Activated T-cell treated with anti-CD3 and anti-CD28 coated beads for 4 hours (primary cell): ENCODE measurements at regions not wholly inside any gene's neighbourhood (a gene's known extent, or its start where the extent isn't known, plus 50 kb on each side); places are given as distances from the start of the nearest gene placed in this dataset.

Experiments
- DNase-seq: peaks from one replicate; pipeline ENCODE4 v3.0.0-alpha.2; 2020

DNA sequence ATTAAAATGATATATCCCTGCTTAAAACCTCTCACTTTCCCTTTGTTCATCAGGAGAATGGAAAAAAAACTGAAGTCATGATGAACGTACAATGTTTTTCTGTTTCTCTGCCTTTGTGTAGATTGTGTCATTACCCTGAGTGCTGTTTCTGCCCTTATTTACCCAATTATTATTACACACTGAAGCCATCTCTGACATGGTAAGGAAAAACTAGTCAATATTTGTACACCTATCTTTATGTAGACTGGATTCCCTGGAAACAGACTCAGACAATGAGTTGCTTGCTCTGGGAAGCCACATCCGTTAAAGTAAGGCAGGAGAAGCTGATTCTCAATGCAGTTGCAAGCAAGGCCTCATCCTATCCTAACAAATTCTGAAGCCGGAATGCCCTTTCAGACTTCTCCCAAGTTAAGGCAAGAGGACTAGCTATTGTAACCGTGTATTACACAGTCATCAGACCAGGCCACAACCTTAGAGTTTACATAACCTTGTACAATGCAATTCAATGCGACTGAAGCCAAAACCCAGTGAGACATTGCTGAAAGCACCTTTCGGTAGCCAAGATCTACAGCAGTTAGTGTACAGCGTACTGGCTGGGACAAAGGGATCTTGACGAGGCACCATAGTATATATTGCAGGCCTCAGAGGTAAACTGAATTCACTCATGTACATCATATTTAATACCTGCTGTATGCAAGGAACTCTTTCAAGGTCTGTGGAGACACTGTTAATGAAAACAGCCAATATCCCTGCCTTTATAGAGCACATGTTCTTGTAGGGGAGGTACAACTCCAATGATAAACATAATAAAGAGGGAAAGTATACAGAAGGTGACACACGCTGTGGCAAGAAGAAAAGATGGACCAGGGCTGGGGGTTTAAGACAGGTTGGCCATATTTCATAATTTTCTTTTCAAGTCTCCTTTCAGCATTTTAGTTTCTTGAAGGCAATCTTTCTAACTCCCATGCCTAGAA is 1040.8 kb upstream of the SEMA6D start:
- DNase-seq = no peak

DNA sequence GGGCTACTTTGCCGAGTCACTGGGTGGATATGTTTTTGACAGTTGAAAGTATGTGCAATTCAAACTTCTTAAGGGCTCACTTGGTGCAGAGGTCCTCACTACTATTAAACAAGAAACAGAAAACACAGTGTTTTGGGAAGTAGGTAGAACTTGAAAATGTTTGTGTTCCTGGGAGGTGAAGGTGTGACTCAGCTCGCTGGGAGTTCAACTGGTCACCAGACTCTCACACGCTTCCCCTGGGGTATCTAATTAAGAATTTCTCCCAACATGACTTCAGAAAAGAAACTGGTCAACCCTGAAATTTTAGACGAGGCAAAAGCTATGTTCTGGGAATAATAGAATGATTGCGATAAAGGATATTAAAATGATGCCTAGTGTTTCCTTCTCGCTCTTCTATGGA is 1039.8 kb upstream of the SEMA6D start:
- DNase-seq = no peak

DNA sequence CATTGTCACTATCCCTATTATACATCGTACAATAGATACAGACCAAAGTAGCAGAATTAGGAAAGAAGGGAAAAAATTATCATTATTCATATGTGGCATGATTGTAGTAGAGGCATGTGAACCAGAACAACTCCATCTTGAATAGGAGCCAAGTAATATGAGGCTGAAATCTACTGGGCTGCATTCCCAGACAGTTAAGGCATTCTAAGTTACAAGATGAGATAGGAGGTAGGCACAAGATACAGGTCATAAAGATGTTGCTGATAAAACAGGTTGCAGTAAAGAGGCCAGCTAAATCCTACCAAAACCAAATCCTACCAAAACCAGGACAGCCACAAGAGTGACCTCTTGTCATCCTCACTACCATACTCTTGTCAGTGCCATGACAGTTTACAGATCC is 1035.4 kb upstream of the SEMA6D start:
- DNase-seq = no peak

DNA sequence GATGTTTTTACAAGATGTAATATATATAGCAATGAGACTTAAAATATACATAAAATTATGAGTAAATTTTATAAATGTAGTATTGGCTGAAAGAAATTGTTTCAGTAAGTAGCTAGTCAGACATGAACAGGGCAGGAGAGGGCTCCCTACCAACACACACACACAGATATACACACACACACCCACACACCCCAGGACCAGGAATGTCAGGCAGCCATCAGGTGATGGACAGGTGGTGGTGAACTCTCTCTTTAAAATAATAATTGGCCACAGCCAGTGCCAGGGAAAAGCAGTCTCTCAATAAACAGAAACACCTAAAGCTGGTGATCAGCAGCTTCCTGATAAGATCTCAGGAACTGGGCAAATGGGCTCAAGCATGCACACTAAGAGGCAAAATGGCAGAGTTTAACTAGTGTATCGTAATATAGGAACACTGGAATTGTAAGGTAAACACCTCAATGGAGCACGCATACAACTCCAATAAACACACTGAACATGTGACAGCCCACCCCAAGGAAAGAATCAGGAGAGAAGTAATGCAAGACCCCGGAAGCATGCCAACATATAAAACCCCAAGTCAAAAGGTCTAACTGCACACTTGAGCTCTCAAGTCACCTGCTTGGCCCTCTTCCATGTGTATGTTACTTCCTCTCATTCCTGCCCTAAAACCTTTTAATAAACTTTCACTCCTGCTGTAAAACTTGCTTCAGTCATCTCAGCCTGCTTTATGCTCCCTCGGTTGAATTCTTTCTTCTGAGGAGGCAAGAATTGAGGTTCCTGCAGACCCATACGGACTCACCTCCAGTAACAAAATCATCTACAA is 1034.1 kb upstream of the SEMA6D start:
- DNase-seq = no peak

DNA sequence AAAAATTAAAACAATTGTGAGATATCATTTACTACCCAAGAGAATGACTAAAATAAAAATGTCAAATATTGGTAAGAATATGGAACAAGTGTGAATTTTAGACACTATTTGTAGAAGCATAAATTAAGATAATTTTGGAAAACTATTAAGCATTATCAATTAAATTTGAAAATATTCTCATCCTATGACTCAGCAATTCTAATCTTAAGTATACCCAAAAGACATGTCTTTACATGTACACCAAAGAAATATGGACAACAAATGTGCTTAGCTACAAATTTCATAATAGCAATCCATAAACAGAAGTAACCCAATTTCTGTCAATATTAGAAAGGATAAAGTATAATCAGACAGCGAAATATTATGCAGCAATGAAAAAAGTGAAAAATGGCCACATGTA is 1032.2 kb upstream of the SEMA6D start:
- no peak for DNase-seq

DNA sequence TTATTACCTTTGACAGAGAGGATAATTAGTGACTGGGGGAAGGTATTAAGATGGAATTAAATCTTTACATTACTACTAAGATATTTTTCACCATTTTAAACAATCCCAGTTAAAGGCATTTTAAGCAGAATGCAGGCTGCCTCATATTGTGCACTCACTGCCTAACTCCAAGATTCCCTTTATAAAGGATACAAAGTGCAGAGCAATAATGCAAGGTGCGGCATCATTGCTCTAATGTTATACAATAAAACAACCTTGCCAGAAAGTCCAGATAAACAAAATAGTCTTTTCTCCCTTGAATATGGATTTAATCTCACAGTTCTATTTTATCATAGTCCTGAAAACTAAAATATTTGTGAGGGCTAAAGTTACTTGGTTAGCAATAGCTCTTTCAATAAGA is 1031.6 kb upstream of the SEMA6D start:
- no peak for DNase-seq

DNA sequence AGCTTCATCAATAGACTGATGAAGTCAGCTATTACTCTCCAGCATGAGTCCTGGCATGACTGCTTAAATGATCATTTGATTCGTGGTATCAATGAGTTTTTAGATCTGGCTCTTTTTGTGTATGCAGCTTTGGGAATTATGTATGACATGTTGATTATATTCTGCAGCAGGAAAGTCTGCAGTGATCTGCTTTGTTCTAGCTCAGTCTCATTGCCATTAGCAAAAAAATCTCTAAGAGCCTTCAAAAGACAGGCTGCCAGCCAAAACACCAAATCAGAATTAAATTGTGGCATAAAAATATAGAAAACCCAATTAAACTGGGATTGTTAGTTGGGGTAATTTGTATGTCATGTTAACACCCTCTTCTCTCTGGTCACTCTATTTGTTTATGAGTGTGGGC is 1021.0 kb upstream of the SEMA6D start:
- no peak for DNase-seq

DNA sequence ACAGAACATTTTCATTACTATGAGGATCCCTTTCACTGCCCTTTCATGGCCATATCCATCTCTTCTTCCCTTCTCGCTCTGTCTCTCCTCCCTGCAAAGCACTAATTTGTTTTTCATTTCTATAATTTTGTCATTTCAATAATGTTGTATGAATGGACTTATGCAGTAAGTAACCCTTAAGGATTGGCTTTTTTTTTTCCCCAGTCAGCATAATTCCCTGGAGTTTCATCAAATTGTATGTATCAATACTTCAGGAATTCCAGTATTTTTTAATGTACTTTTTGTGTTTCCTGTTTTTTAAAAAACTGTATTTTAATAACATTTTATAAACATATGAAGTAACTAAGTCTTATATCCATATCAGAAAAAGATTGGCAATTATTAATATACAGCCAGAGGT is 1016.0 kb upstream of the SEMA6D start:
- DNase-seq = no peak

DNA sequence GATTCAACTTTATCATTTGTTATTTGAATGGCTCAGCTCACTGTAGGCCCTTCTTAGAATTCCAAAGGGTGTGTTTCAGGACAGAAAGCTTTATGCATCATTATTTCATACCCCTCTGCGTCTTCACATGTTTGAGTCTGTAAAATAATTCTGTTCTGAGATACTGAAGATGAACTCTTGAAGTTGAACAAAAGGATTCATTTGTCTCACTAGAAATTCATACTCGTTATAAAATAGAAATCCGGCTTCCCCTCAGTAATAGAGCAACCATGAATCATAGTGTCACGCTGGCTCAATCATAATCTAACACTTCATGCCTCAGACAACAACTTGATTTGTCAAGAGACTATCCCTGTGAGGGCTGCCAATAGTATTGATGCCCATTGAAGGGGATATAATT is 1015.4 kb upstream of the SEMA6D start:
- no peak for DNase-seq

DNA sequence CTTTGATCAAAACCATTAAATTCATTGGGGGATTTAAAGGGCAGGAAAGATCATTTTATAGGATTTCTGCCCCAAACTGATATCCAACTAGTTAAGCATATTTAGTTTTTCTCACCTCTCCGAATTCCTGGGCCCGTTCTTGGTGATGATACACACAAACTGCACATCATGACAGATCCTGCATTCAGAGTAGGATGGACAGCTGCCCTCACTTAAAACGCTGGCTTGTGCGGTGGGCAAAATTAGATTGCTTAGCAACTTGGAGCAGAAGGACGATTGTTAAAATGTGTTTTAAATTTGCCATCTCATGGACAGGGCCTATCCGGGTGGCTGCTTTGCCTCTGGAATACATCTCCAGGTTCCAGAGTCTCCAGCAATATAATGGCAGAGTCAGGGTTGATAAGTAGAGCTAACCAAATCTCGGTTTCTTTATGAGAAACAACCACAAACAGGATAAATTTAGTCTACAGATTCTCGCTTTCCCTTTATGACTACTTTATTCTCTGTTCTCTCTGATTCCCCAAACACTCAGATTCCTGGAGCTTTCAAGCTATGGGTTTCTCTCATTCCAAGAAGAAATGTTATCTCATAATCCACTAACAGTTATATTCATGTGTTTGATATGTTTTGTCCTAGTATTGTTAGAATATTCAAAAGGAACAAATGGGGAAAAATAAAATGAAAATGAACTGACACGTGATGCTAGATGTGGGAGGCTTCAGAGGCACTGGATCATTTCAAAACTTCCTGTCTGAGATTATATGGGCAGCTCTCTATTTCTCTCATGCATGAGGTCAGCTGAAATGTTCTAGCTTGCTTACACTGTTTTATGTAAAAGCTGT is 1014.1 kb upstream of the SEMA6D start:
- no peak for DNase-seq

DNA sequence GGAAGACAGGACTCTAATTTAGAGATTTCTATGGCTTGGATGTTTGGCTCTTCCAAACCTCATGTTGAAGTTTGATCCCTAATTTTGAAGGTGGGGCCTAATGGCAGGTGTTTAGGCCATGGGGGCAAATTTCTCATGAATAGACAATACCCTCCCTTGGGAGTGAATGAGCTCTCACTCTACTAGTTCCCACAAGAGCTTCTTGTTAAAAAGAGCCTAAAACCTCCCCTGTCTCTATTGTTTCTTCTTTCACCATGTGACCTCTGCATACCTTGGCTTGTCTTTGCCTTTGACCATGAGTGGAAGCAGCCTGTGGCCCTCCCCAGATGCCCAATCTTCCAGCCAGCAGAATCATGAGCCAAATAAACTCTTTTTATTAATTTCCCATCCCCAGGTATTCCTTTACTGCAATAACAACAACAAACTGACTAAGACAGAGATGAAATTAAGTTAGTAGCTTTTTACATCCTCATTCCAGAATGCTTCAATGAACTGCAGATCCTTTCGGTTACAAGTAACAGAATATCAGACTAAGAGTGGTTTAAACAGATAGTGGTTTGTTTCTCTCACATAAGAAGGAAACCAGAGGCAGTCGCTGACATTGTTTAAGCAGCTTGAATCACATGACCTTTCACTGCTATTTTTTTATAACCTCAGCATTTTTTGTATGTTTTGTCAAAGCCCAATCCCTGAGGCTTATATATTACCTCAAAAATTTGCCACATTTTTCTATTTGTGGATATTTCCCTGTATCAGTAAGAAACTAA is 1013.3 kb upstream of the SEMA6D start:
- no peak for DNase-seq

DNA sequence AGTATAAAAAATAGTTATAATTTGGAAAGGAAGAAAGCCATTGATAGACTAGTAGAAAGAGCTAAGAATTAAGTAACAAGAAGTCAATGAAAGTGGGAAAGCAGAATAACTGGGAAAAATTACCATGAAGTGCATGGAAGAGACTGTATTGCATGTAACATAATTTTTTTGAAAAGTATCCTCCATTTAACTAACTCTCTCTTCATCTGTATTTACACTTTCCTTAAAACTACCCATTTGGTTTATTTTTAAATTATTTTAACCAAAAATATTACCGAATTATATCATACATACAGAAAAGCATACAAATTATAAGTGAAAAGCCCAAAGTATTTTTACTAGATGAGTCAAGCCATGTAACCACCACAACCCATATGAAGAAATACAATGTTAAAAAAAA is 1009.9 kb upstream of the SEMA6D start:
- DNase-seq = no peak

DNA sequence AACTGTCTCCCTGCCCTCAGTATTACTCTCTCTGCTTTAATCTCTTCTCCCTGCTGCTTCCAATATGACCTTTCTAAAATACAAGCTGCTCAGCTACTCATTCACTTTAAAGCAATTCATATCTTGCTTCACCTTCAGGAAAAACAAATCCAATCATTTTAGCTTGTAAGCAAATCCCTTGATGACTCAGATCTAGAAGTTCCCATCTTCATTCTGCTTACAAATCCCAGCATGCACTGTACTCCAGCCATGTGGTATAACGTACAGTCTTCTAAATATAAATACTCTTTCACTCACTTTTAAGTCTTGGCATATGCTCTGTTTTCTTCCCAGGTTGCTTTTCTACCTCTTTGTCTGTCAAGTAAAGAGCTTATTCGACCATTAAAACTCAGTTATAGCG is 1009.1 kb upstream of the SEMA6D start:
- no peak for DNase-seq

DNA sequence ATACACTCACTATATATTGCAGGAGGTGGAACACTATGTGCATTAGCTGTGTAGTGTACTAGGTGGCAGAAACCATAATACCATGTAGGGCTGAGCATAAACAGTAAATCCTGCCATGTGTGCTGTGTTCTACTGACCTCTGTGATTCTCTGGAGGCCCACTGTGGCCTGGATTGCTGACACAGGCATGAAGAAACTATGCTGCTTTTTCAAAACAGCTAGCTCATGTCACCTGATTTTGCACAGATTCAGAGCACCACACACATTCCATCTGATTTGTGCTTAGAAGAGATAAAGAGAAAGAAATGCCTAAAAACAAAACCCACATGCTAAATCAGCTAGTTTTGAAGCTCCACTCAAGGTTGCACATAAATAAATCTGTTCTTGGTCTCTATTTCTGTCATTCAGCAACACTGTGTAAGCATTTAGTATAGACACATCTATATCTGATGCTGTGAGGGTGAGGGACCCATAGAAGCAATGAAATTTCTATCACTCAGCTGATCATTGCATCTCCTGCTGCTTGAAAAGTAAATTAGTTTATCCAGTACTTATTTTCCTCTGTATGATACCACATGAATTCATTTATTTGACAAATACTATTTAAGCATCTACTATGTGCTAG is 1007.7 kb upstream of the SEMA6D start:
- no peak for DNase-seq

DNA sequence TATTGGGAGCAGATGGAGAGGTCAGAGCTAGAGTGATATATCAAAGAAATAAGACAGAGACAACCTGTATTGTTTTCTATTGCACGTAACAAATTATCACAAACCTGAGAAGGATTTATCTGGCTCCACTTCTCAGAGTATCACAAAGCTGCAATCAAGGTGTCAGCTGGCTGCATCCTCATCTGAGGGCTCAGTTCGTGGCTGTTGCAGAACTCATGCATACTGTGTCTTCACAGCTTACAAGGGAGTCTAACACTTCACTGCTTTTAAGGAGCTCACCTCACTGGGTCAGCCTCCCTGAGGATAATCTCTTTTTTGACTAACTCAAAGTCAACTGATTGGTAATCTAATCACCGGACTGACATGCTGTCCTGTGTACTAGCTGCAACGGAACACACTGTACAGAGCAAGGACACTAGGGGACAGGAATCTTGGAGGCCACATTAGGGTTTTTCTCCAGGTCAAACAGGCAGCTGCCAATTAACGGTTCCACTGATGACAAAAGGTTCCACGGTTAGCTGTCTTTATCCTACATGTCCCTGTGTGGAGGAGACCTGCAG is 1006.8 kb upstream of the SEMA6D start:
- DNase-seq = no peak

DNA sequence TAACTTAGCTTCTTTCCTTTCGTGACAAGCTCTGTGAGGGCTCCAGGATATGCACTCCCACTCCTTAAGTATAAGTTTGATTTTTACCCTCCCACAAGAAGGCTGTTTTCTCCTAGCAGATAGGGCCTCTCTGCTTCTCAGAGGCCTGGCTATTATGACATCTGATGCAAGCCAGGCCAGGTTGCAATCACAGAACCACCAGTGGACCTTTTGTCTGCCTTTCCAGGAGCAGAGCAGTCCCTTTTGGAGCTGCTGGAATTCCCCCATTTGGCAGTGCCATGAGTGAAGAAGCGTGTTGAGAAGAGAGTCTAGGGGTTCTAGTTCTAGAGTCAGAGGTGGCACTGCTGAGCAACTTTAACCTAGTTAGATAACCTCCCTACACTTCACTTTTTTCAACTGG is 1004.3 kb upstream of the SEMA6D start:
- no peak for DNase-seq

DNA sequence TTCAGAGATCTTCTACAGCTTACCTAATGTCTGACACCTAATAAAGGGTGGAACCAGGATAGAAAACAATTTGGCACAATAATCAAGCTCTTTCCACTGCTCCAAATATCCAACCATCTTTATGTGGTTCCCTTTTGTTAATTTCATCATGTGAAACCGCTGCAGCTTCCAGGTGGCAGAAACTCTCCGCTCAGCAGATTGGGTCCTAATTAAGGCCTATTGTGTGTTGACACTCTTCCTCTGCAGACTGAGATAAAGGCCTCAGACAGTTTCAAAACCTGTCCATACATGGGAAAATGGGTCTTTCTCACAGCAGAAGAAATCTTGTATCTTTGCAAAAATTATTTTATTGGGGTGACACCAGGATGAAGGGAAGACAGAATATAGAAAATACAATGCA is 1002.4 kb upstream of the SEMA6D start:
- DNase-seq = no peak

DNA sequence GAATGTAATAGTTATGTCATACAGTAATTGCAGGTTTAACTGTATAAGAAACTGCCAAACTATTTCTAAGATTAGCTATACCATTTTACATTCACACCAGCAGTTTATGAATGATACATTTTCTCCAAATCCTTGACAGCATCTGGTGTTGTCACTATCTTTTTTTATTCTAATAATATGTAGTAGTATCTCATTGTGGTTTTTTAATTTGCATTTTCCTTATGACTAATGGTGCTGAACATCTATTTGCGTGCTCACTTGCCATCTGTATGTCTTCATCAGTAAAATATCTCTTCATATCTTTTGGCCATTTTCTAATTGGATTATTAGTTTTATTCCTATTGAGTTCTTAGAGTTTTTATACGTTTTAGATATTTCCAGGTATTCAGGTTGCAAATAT is 994.0 kb upstream of the SEMA6D start:
- no peak for DNase-seq

DNA sequence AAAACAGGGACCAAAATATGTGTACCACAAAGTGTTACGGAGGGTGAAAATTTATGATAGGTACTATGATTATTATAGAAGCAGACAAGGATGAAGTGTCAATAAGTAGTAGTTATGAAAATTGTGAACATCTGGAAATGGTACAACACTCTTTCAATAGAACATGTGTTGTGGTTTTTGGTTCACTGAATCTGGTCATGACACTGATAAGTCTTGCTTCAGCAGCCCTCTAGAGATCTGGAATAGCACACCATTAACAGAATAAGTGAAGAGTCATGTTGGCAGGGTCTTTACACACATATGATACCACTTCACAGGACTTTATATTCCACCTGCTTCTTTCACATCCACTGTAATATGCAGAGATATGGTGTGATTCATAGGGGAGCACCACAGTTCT is 985.2 kb upstream of the SEMA6D start:
- no peak for DNase-seq

DNA sequence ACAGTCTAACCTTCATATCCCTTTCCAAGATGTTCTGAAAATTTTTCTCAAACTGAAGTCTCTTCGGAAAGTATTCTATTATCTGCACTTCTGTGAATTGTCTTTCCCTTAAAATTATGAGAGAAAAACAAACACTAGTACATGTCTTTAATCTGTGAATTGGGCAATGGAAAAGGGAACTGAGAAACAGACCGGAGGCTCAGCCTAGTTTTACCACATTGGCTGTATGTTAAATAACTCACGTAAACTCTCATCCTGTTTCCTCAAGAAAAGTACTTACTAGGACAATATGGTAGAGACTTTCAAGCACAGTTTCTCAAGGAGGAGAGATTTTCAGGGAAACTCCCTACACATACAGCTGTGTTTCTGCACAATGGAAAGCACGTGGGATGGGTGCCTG is 982.2 kb upstream of the SEMA6D start:
- DNase-seq = no peak

DNA sequence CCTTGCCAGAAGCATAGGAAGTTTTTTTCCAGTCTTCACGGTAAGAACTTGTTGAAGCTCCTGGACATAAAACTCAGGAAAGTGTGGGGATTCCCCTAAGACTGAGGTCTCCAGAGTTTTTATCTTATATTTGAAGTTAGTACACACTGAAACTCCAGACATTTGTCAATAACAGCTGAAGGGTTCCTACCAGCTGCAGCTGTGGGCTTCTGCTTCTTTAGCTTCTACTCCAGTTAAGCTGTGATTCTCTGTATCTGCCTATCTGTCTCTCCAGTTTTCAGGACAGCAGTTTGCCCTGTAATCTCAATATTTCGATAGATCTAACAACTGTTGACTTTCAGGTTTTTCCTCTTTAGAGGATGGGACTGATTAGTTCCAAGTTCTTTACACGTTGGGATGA is 966.0 kb upstream of the SEMA6D start:
- no peak for DNase-seq

DNA sequence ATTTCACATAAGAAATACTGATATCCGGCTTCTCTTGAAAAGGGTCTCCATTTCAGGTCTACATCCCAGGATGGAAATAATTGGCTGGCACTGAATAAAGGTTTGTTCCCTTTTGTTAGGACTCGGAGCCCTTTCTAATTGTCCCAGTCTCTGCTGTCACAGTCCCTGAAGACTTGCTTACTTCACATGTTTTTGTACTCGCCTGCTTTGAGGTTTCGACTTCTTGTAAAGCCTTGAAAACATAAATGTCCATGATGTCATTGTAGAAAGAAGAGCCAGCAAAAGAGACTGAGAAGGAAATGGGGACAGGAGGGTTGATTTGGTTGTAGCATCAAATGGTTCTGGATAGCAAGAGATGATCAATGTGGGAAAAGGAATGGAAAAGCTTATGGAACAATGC is 963.4 kb upstream of the SEMA6D start:
- no peak for DNase-seq
